GM18858 (cell line): ENCODE measurements at regions not wholly inside any gene's neighbourhood (a gene's known extent, or its start where the extent isn't known, plus 50 kb on each side); places are given as distances from the start of the nearest gene placed in this dataset.
"Not testable (repeated sequence)": the region's sequence is repeated elsewhere in the genome, so short reads cannot be mapped to it uniquely, and the experiment has no call there.

ENCODE experiments used
- ATAC-seq: cut with Tn5 transposase; IDR thresholded peaks from one replicate; pipeline ENCODE4 v1.9.1; 2021; ENCODE audit not compliant: unreplicated experiment

GRCh38 chr6:48747471-48747870, 636.5 kb upstream of the PTCHD4 start:
- no peak for ATAC-seq

DNA sequence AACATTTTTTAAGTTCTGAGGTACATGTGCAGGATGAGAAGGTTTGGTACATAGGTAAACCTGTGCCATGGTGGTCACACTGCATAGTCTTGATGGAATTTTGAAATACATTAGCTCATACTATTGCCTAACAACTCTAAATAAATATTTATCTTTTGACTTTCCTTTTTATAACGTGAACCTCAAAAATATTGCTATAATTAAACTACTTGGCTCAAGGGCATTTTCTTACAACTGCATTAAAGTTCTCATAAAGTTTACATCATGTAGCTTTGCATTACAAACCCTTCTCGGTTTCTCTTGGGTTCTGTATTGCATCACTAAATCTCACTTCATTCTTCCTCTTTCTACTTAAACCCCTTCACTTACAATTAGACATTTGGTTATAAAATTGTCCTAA, 636.0 kb upstream of the PTCHD4 start:
- ATAC-seq: no peak

GRCh38 chr6:48744948-48745347, 634.0 kb upstream of the PTCHD4 start:
- no peak for ATAC-seq

GRCh38 chr6:48743738-48744137, 632.7 kb upstream of the PTCHD4 start:
- no peak for ATAC-seq

DNA sequence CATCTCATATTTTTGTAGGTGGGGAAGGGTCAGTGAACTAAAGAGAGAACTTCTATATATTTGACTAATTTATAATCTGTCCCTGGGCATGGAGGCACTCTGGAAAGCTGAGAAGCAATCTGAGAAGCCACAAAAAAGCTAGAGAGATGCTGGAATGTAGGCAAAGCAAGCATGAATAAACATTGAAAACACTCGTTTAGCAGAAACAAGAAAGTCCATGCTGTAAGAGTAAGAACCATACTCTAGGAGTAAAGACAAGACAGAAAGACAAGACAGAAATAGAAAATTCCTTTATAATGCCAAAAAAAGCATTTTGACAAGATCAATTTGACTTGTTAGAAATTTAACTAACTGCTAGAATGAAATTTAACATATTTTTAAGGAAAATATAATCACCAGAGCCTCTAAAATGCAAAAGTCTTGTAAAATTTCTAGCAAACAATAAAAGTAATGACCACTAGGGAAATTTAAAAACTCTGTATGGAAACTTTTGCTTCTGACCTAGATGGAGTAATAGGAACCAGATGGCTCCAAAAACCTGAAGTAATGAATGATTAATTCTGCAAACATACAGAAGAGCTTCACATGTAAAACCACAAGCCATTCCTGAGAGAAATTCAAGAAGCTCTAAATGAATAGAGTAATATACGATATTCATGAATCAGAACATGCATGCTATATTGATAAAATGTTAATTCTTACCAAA, 625.7 kb upstream of the PTCHD4 start:
- ATAC-seq: no peak

DNA sequence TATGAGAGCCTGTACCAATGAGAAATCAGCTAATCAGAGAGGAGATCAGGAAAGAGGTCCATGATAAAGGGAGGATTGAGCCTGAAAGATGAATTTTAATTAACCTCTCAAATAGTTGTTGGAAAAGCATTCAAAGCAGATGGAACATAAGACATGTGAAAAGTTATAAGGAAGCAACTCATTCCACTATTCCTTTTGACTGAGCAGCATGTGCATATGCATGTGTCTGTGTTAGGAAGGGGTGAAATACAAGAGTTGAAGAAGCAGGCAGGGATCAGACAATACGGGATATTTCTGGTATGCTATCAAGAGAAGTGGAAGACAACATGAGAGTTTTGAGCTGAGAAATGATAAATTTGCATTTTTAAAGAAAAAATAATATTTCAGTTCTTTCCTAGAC, 624.8 kb upstream of the PTCHD4 start:
- no peak for ATAC-seq

GRCh38 chr6:48733581-48733980, 622.6 kb upstream of the PTCHD4 start:
- no peak for ATAC-seq

- ATAC-seq: no peak
These were observed 603.7 kb upstream of the PTCHD4 start for GRCh38 chr6:48714699-48715098.

DNA sequence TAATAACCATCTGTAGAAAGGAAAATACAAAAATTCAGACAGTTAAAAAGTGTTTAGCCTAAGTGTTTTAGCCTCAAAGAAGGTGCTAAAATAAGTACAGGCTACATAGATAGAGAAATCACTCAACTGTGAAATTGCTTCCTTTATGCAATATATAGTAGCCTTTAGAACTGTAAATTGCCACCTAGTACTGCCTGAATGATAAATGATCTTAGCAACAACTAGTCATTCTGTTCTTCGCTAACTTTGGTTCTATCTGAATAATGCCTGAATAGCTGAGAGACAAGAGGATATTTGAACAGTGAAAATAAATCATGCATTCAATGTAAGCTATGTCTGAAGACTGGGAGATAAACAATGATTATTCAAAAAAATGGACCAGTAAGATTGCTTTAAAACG, 603.3 kb upstream of the PTCHD4 start:
- ATAC-seq: no peak

- no peak for ATAC-seq
These were observed 602.6 kb upstream of the PTCHD4 start for GRCh38 chr6:48713612-48714011.

GRCh38 chr6:48706310-48706709, 595.3 kb upstream of the PTCHD4 start:
- ATAC-seq: no peak

GRCh38 chr6:48701572-48701971, 590.6 kb upstream of the PTCHD4 start:
- no peak for ATAC-seq

DNA sequence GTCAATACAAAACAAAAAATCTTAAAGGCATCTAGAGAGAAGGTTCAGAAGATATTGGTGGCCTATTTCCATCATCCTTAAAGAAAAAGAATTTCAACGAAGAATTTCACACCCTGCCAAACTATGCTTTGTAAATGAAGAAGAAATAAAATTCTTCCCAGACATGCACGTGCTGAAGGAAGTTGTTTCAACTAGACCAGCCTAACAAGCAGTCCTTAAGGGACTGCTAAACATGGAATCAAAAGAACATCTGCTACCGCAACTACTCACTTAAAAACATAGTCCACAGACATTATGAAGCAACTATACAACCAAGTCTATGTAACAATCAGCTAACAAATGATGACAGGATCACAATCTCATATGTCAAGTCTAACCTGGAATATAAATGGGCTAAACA, 584.9 kb upstream of the PTCHD4 start:
- ATAC-seq: no peak

GRCh38 chr6:48691420-48691819, 580.4 kb upstream of the PTCHD4 start:
- ATAC-seq: no peak

DNA sequence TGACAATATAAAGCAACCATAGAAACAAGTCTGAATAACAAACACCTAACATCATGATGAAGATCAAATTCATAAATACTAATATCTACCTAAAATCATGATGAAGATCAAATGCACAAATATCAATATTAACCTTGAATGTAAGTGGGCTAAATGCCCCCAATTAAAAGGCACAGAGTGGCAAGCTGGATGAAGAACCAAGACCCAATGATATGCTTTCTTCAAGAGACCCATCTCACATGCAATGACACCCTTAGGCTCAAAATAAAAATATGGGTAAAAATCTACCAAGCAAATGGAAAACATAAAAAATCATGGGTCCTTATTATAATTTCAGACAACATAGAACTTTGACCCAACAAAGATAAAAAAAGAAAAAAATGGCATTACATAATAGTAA, 578.5 kb upstream of the PTCHD4 start:
- no peak for ATAC-seq

DNA sequence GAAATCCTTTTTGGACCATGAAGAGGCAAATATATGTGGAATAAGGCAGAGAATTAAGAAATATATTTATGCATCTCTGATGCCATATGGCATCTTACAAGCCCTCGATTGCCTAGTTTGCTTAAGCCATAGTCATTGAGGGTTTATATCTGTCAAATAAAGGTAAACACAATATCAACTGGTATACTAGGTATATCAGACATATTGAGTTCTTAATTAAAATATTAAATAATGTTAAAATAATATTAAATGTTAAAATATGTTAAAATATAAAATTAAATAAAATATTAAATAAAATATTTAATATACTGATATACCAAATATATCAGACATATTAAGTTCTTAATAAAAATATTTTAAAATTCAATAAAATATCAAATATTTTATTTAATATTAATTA, 567.4 kb upstream of the PTCHD4 start:
- no peak for ATAC-seq

GRCh38 chr6:48671505-48671904, 560.5 kb upstream of the PTCHD4 start:
- ATAC-seq: no peak

GRCh38 chr6:48670546-48670945, 559.5 kb upstream of the PTCHD4 start:
- no peak for ATAC-seq

DNA sequence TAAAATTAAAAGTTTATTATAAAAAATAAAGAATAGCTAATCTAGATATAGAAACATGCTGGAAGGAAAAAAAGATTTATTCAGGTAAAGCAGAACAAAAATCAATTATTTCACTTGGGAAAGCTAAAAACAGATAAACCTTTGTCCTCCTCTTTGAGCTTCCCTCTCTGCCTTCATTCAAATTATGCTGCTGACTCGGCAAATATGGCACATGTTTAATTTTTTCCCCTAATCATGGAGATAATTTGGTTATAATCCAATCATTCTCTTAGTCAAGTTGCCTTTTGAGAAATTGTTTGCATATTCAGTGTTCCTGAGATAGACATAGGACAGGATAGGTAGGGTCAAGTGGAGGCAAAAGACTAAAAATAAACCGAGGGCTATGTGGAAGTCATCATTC, 556.8 kb upstream of the PTCHD4 start:
- ATAC-seq: no peak

GRCh38 chr6:48664826-48665225, 553.8 kb upstream of the PTCHD4 start:
- ATAC-seq: no peak

DNA sequence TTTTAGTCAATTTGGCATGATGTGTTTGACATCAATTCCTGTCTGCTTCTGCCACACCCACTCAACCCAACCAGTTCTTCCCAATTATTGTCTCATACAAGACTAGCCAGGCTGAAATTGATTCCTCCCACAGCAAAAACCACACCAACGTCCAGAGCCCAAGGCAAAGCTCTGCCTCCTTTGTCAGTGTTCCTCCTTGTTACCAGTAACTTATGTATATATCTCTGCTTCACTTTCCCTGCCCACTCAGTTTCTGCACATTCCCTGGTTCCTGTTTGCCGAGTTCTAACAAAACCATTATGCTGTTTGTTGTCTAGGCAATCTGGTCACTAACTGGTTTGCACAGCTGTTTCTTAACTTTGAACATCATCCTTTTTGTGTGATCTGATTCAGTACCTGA, 547.9 kb upstream of the PTCHD4 start:
- ATAC-seq: no peak

DNA sequence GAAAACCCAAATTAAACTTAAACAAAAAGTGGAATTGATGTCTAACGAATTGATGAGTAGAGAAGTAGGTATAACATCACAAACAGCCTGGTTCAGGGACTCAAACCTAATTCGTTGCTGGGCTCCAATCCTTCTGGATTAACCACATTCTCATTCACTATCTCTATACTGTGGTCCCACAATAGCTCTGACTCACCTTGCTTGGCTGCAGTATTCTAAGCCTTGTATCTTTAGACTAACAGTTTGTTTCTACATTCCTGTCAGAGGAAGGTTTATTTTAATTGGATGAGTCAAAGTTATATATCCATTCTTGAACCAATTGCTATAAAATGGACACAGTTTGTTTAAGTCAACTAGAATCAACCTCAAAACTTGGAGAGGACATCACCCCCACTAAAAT, 530.5 kb upstream of the PTCHD4 start:
- ATAC-seq: no peak

DNA sequence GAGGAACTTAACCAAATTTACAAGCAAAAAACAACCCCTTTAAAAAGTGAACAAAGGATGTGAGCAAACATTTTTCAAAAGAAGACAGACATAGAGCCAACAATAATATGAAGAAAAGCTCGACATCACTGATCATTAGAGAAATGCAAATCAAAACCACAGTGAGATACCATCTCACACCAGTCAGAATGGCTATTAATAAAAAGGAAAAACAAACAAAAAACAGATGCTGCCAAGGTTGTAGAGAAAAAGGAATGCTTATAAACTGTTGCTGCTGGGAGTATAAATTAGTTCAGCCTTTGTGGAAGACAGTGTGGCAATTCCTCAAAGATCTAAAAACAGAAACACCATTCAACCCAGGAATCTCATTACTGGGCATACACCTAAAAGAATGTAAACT, 527.8 kb upstream of the PTCHD4 start:
- not testable (repeated sequence) for ATAC-seq
